OCI-LY1 (cell line): ENCODE measurements at regions not wholly inside any gene's neighbourhood (a gene's known extent, or its start where the extent isn't known, plus 50 kb on each side); places are given as distances from the start of the nearest gene placed in this dataset.

Experiments used
- CTCF ChIP-seq: fragments of 200-600 bp; sonication (generic), shearing (Covaris generic); IDR thresholded peaks from 2 replicates; pipeline ENCODE4 v1.5.1; 2017; ENCODE audit warnings: mild to moderate bottlenecking, antibody characterized with exemption, low read length, moderate library complexity, mixed read lengths
- EZH2 ChIP-seq: fragments of 200-600 bp; sonication (generic), shearing (Covaris generic); IDR thresholded peaks from 2 replicates; pipeline ENCODE4 v1.8.0; 2017; ENCODE audit warnings: borderline replicate concordance, mixed run types, mild to moderate bottlenecking, antibody characterized with exemption, low read length, moderate library complexity, mixed read lengths

GRCh38 chr4:59540311-59540710 lies 1659.8 kb upstream of the ADGRL3 start:
- TF ChIP-seq CTCF (no peak), EZH2 (no peak)
